ENCODE measurements at regions not wholly inside any gene's neighbourhood (a gene's known extent, or its start where the extent isn't known, plus 50 kb on each side); places are given as distances from the start of the nearest gene placed in this dataset.

DNA sequence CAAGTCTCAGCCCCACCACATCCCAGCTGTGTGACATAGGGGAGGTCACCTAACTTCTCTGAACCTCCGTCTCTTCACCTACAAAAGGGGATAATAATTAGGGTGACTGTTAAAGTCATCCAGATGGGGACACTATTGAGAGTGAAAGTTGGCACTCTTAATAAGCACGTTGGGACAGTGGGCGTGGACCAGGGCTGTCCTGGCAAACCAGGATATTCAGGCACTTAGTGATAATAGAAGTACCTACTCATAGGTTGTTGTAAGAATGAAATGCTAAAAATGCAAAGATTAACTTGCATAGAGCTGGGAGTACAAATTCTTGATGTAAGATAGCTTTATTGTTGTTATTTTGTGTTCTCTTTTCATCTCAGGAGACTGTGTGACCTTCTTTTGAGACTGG lies 177.9 kb downstream of the MELK start:
- TF ChIP-seq CTCF (IDR thresholded peaks at IDR 0.05; ENCODE audit: low read depth, low read length): no peak
- no peak for TF ChIP-seq EZH2phosphoT487 (IDR thresholded peaks at IDR 0.05; ENCODE audit: low read depth)

Data from OCI-LY3 (cell line).